GM23338 (cell line): ENCODE measurements at regions not wholly inside any gene's neighbourhood (a gene's known extent, or its start where the extent isn't known, plus 50 kb on each side); places are given as distances from the start of the nearest gene placed in this dataset.

Experiments
- ATAC-seq: fragments of 200-7000 bp; cut with Tn5 transposase; 3 replicates; pipeline ENCODE4 v1.9.1; 2020
- DNase-seq: peaks from one replicate; pipeline ENCODE4 v3.0.0-alpha.2; 2015; ENCODE audit warnings: low spot score
- H2AFZ ChIP-seq: fragments of 200-600 bp; sonication (generic); 2 replicates; pipeline ENCODE4 v1.8.0; 2016; ENCODE audit warnings: antibody characterized with exemption, mild to moderate bottlenecking, moderate library complexity
- H3F3A ChIP-seq: fragments of 200-600 bp; sonication (generic); replicated peaks from 2 replicates; pipeline ENCODE4 v1.8.0; 2017; ENCODE audit warnings: antibody characterized with exemption, mixed run types, low read depth
- H3K27ac ChIP-seq: fragments of 200-600 bp; sonication (generic); 2 replicates; pipeline ENCODE4 v1.6.1; 2016; ENCODE audit warnings: low read depth
- H3K27me3 ChIP-seq: fragments of 200-600 bp; sonication (generic); 2 replicates; pipeline ENCODE4 v1.8.0; 2016; ENCODE audit warnings: mild to moderate bottlenecking, mixed run types, moderate library complexity; ENCODE audit not compliant: insufficient read depth
- H3K36me3 ChIP-seq: fragments of 200-600 bp; sonication (generic); 2 replicates; pipeline ENCODE4 v1.8.0; 2016; ENCODE audit warnings: mild to moderate bottlenecking; ENCODE audit not compliant: insufficient read depth
- H3K4me1 ChIP-seq: fragments of 200-600 bp; sonication (generic); 2 replicates; pipeline ENCODE4 v1.8.0; 2016; ENCODE audit warnings: mild to moderate bottlenecking, moderate library complexity; ENCODE audit not compliant: insufficient read depth
- H3K4me2 ChIP-seq: fragments of 200-600 bp; sonication (generic); 2 replicates; pipeline ENCODE4 v1.7.1; 2017; ENCODE audit warnings: mixed run types
- H3K4me3 ChIP-seq: fragments of 200-600 bp; sonication (generic); 2 replicates; pipeline ENCODE4 v1.6.1; 2016; ENCODE audit warnings: mixed run types
- H3K79me2 ChIP-seq: fragments of 200-600 bp; sonication (generic); replicated peaks from 2 replicates; pipeline ENCODE4 v1.8.0; 2017; ENCODE audit warnings: mild to moderate bottlenecking; ENCODE audit not compliant: insufficient read depth
- H3K9me2 ChIP-seq: fragments of 200-600 bp; sonication (generic); 2 replicates; pipeline ENCODE4 v1.8.0; 2017; ENCODE audit not compliant: insufficient read depth
- H4K20me1 ChIP-seq: fragments of 200-600 bp; sonication (generic); replicated peaks from 2 replicates; pipeline ENCODE4 v1.8.0; 2017; ENCODE audit warnings: mild to moderate bottlenecking; ENCODE audit not compliant: insufficient read depth
- H3K27ac Mint-ChIP-seq: 2 replicates; pipeline ENCODE4 v1.8.0; 2020; ENCODE audit warnings: inconsistent platforms, mild to moderate bottlenecking, moderate library complexity, mixed read lengths
- H3K27me3 Mint-ChIP-seq: 3 replicates; pipeline ENCODE4 v1.8.0; 2022; ENCODE audit warnings: low read depth, mild to moderate bottlenecking, moderate library complexity, mixed read lengths, inconsistent platforms; ENCODE audit not compliant: insufficient read depth, poor library complexity
- H3K36me3 Mint-ChIP-seq: 3 replicates; pipeline ENCODE4 v1.8.0; 2021; ENCODE audit warnings: low read depth, mild to moderate bottlenecking, inconsistent platforms, moderate library complexity, mixed read lengths
- H3K4me1 Mint-ChIP-seq: 3 replicates; pipeline ENCODE4 v1.8.0; 2020; ENCODE audit warnings: mild to moderate bottlenecking, inconsistent platforms, mixed read lengths
- H3K4me3 Mint-ChIP-seq: 3 replicates; pipeline ENCODE4 v1.8.0; 2021; ENCODE audit warnings: moderate library complexity, mild to moderate bottlenecking, inconsistent platforms, mixed read lengths
- H3K9me3 Mint-ChIP-seq: 3 replicates; pipeline ENCODE4 v1.8.0; 2020; ENCODE audit warnings: moderate library complexity, mild to moderate bottlenecking, inconsistent platforms, mixed read lengths
- EZH2phosphoT487 ChIP-seq: fragments of 200-600 bp; sonication (generic); IDR thresholded peaks from one replicate; pipeline ENCODE4 v1.8.1; 2018; ENCODE audit warnings: antibody characterized with exemption; ENCODE audit not compliant: unreplicated experiment
- POLR2AphosphoS5 ChIP-seq: IDR thresholded peaks from 2 replicates; pipeline ENCODE4 v1.6.1; 2016; ENCODE audit warnings: antibody characterized with exemption, low read depth
- ZNF114 ChIP-seq: fragments of 250-450 bp; sonication (Bioruptor Pico); IDR thresholded peaks from 2 replicates; pipeline ENCODE4 v1.5.0; 2020; ENCODE audit warnings: mild to moderate bottlenecking, moderate library complexity
- TF ChIP-seq, protein P1 (sequence below): fragments of 250-450 bp; sonication (Bioruptor Pico); IDR thresholded peaks from 2 replicates; pipeline ENCODE4 v1.5.0; 2020; ENCODE audit warnings: mild to moderate bottlenecking, moderate library complexity
- TF ChIP-seq, protein P2 (sequence below): IDR thresholded peaks from one replicate; pipeline ENCODE4 v1.6.1; 2018; ENCODE audit warnings: antibody characterized with exemption; ENCODE audit not compliant: unreplicated experiment

DNA sequence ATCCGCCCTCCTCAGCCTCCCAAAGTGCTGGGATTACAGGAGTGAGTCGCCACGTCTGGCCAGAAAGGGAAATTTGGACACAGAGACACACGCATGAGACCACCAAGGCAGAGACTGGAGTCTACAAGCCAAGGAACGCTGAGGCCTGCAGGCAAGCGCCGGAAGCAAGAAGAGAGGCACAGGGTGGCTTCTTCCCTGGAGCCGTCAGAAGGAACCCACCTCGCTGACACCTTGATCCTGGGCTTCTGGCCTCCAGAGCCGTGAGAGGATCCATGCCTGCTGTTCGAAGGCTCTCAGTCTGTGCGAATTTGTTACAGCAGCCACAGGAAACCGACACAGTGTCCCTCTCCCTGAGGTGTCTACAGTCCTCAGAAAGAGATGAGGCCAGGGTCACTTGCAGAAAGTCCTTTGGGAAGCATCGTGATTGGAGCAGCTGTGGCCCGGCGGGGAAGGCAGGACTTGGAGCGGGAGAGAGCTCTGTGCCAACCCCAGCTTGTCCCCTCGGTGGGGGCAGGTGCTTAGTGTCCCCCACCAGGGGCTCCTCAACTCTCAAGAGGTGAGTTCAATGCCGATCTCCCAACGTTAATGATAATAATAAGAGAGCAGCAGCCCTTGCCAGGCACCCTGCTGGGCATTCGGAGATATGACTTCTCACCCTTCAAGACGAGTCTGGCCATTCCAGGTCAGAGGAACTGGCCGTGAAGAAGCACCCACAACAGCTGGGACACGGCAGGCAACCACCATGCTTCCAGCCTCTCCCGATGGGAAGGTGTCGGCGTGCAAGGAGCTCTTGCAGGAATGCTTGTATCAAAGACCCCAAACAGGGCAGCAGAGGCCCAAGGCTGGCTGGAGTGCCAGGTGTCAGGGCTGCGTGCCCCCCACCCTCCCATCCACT, 68.4 kb upstream of the TNRC6C start:
- 0 out of 2 replicates have a peak, but pooled peaks cover 6% of the 10 kb centered on the region for H3F3A ChIP-seq
- no peak overlapping the region for H3K4me2 ChIP-seq
- H3K4me1 ChIP-seq = peaks cover 7% of the 10 kb centered on the region
- H3K9me2 ChIP-seq = no peaks in the 10 kb centered on the region
- Mint-ChIP-seq H3K27ac (no peak overlapping the region), H3K4me3 (no peak overlapping the region), H3K9me3 (no peaks in the 10 kb centered on the region), H3K36me3 (no peaks in the 10 kb centered on the region), H3K27me3 (peaks cover 42% of the 10 kb centered on the region), H3K4me1 (peaks cover 24% of the 10 kb centered on the region)
- TF ChIP-seq POLR2AphosphoS5 (no peak), ZNF114 (no peak)
- H3K36me3 ChIP-seq = no peaks in the 10 kb centered on the region
- DNase-seq (no peak), ATAC-seq (no peak)
- H3K27me3 ChIP-seq = peaks cover 23% of the 10 kb centered on the region
- no peak overlapping the region for H2AFZ ChIP-seq
- no peak overlapping the region for H3K4me3 ChIP-seq
- no peaks in the 10 kb centered on the region for H4K20me1 ChIP-seq
- no peak overlapping the region for H3K27ac ChIP-seq
- H3K79me2 ChIP-seq = no peaks in the 10 kb centered on the region

DNA sequence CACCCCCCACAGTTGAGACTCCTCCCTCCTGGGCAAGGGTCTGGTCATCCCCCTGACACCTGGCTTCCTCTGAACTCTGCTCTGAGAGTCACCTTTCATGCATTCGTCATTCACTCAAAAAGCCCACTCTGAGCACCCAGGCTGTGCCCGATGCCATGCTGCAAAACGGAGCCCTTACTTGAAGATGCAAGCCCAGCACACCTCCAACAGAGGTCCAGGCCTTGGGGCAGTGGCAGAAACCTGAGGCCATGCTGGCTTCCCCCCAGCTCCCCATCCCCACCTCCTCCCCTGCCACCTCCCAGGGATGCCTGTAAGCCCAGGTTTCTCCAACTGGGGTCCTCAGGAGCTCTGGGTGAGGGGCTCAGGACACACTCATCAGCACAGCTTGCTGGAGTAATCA, 67.7 kb upstream of the TNRC6C start:
- no peak overlapping the region for H2AFZ ChIP-seq
- TF ChIP-seq ZNF114 (no peak), POLR2AphosphoS5 (no peak), EZH2phosphoT487 (no peak)
- TF ChIP-seq, protein P1, sequence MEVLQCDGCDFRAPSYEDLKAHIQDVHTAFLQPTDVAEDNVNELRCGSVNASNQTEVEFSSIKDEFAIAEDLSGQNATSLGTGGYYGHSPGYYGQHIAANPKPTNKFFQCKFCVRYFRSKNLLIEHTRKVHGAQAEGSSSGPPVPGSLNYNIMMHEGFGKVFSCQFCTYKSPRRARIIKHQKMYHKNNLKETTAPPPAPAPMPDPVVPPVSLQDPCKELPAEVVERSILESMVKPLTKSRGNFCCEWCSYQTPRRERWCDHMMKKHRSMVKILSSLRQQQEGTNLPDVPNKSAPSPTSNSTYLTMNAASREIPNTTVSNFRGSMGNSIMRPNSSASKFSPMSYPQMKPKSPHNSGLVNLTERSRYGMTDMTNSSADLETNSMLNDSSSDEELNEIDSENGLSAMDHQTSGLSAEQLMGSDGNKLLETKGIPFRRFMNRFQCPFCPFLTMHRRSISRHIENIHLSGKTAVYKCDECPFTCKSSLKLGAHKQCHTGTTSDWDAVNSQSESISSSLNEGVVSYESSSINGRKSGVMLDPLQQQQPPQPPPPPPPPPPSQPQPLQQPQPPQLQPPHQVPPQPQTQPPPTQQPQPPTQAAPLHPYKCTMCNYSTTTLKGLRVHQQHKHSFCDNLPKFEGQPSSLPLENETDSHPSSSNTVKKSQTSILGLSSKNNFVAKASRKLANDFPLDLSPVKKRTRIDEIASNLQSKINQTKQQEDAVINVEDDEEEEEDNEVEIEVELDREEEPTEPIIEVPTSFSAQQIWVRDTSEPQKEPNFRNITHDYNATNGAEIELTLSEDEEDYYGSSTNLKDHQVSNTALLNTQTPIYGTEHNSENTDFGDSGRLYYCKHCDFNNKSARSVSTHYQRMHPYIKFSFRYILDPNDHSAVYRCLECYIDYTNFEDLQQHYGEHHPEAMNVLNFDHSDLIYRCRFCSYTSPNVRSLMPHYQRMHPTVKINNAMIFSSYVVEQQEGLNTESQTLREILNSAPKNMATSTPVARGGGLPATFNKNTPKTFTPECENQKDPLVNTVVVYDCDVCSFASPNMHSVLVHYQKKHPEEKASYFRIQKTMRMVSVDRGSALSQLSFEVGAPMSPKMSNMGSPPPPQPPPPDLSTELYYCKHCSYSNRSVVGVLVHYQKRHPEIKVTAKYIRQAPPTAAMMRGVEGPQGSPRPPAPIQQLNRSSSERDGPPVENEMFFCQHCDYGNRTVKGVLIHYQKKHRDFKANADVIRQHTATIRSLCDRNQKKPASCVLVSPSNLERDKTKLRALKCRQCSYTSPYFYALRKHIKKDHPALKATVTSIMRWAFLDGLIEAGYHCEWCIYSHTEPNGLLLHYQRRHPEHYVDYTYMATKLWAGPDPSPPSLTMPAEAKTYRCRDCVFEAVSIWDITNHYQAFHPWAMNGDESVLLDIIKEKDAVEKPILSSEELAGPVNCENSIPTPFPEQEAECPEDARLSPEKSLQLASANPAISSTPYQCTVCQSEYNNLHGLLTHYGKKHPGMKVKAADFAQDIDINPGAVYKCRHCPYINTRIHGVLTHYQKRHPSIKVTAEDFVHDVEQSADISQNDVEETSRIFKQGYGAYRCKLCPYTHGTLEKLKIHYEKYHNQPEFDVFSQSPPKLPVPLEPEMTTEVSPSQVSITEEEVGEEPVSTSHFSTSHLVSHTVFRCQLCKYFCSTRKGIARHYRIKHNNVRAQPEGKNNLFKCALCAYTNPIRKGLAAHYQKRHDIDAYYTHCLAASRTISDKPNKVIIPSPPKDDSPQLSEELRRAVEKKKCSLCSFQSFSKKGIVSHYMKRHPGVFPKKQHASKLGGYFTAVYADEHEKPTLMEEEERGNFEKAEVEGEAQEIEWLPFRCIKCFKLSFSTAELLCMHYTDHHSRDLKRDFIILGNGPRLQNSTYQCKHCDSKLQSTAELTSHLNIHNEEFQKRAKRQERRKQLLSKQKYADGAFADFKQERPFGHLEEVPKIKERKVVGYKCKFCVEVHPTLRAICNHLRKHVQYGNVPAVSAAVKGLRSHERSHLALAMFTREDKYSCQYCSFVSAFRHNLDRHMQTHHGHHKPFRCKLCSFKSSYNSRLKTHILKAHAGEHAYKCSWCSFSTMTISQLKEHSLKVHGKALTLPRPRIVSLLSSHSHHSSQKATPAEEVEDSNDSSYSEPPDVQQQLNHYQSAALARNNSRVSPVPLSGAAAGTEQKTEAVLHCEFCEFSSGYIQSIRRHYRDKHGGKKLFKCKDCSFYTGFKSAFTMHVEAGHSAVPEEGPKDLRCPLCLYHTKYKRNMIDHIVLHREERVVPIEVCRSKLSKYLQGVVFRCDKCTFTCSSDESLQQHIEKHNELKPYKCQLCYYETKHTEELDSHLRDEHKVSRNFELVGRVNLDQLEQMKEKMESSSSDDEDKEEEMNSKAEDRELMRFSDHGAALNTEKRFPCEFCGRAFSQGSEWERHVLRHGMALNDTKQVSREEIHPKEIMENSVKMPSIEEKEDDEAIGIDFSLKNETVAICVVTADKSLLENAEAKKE (CRISPR knock-in tag) = no peak
- TF ChIP-seq, protein P2, sequence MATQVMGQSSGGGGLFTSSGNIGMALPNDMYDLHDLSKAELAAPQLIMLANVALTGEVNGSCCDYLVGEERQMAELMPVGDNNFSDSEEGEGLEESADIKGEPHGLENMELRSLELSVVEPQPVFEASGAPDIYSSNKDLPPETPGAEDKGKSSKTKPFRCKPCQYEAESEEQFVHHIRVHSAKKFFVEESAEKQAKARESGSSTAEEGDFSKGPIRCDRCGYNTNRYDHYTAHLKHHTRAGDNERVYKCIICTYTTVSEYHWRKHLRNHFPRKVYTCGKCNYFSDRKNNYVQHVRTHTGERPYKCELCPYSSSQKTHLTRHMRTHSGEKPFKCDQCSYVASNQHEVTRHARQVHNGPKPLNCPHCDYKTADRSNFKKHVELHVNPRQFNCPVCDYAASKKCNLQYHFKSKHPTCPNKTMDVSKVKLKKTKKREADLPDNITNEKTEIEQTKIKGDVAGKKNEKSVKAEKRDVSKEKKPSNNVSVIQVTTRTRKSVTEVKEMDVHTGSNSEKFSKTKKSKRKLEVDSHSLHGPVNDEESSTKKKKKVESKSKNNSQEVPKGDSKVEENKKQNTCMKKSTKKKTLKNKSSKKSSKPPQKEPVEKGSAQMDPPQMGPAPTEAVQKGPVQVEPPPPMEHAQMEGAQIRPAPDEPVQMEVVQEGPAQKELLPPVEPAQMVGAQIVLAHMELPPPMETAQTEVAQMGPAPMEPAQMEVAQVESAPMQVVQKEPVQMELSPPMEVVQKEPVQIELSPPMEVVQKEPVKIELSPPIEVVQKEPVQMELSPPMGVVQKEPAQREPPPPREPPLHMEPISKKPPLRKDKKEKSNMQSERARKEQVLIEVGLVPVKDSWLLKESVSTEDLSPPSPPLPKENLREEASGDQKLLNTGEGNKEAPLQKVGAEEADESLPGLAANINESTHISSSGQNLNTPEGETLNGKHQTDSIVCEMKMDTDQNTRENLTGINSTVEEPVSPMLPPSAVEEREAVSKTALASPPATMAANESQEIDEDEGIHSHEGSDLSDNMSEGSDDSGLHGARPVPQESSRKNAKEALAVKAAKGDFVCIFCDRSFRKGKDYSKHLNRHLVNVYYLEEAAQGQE = no peak
- 0 out of 2 replicates have a peak, but pooled peaks cover 6% of the 10 kb centered on the region for H3F3A ChIP-seq
- H3K27me3 Mint-ChIP-seq = peaks cover 44% of the 10 kb centered on the region
- no peak overlapping the region for H3K4me2 ChIP-seq
- H3K9me3 Mint-ChIP-seq = no peaks in the 10 kb centered on the region
- no peak overlapping the region for H3K27ac ChIP-seq
- H3K27me3 ChIP-seq = peaks cover 23% of the 10 kb centered on the region
- peaks cover 24% of the 10 kb centered on the region for H3K4me1 Mint-ChIP-seq
- H3K4me3 ChIP-seq = no peak overlapping the region
- no peak overlapping the region for H3K27ac Mint-ChIP-seq
- no peaks in the 10 kb centered on the region for H3K36me3 ChIP-seq
- H4K20me1 ChIP-seq = no peaks in the 10 kb centered on the region
- DNase-seq = no peak
- peaks cover 7% of the 10 kb centered on the region for H3K4me1 ChIP-seq
- H3K79me2 ChIP-seq = no peaks in the 10 kb centered on the region
- no peaks in the 10 kb centered on the region for H3K9me2 ChIP-seq
- ATAC-seq = no peak
- no peaks in the 10 kb centered on the region for H3K36me3 Mint-ChIP-seq
- H3K4me3 Mint-ChIP-seq = no peak overlapping the region
